ENCODE measurements at regions not wholly inside any gene's neighbourhood (a gene's known extent, or its start where the extent isn't known, plus 50 kb on each side); places are given as distances from the start of the nearest gene placed in this dataset.
A peak's percentile ranks its signal among the peaks of the same experiment; 100 is the strongest.

- no peaks in the 10 kb centered on the region for H3K27me3 ChIP-seq (ENCODE audit: control insufficient read depth in 1 of 2, insufficient read depth in 2 of 2, low read length in 1 of 2)
- WGBS, 2 donors, result 51 to 60% methylated on average over 4 of the region's 4 CpGs
These were observed 686.5 kb upstream of the ADAMTS16 start for GRCh38 chr5:4453655-4454054.

GRCh38 chr5:4479426-4479825 lies 660.7 kb upstream of the ADAMTS16 start:
- no peak for DNase-seq
- Histone ChIP-seq H3K27me3 (ENCODE audit: control insufficient read depth in 1 of 2, insufficient read depth in 2 of 2, low read length in 1 of 2) (no peaks in the 10 kb centered on the region), H3K4me1 (ENCODE audit: control insufficient read depth in 1 of 2, insufficient read depth in 2 of 2, low read length in 2 of 2) (no peaks in the 10 kb centered on the region), H3K27ac (ENCODE audit: low read depth in 1 of 2, low read length in 2 of 2) (no peak overlapping the region), H3K9me3 (ENCODE audit: control insufficient read depth, low read length) (peaks cover 2% of the 10 kb centered on the region), H3K4me3 (ENCODE audit: low read length in 2 of 2) (no peak overlapping the region), H3K36me3 (ENCODE audit: control insufficient read depth in 1 of 2, insufficient read depth in 2 of 2, low read length in 1 of 2) (no peaks in the 10 kb centered on the region)
- intact Hi-C loops (cut with DNase I), result no loop called here
- ATAC-seq (ENCODE audit: low FRiP score), result no peak
- 61 to 64% methylated on average over 3 of the region's 3 CpGs for WGBS, 2 donors

More at GRCh38 chr5:4453655-4454054, 686.5 kb upstream of the ADAMTS16 start:
- H3K4me3 ChIP-seq (ENCODE audit: low read length in 2 of 2), result no peak overlapping the region
- H3K27ac ChIP-seq (ENCODE audit: low read depth in 1 of 2, low read length in 2 of 2), result no peak overlapping the region
- no peaks in the 10 kb centered on the region for H3K36me3 ChIP-seq (ENCODE audit: control insufficient read depth in 1 of 2, insufficient read depth in 2 of 2, low read length in 1 of 2)
- H3K9me3 ChIP-seq (ENCODE audit: control insufficient read depth, low read length), result no peaks in the 10 kb centered on the region
- intact Hi-C loops (cut with DNase I), result no loop called here
- H3K4me1 ChIP-seq (ENCODE audit: control insufficient read depth in 1 of 2, insufficient read depth in 2 of 2, low read length in 2 of 2), result no peaks in the 10 kb centered on the region
- DNase-seq, result no peak
- ATAC-seq (ENCODE audit: low FRiP score), result no peak

GRCh38 chr5:4480528-4481349 lies 659.4 kb upstream of the ADAMTS16 start:
- WGBS, 2 donors, result 37 to 50% methylated on average over 18 of the region's 18 CpGs
- no peak for DNase-seq
- no peaks in the 10 kb centered on the region for H3K27me3 ChIP-seq (ENCODE audit: control insufficient read depth in 1 of 2, insufficient read depth in 2 of 2, low read length in 1 of 2)
- no peak for ATAC-seq (ENCODE audit: low FRiP score)
- peaks cover 2% of the 10 kb centered on the region for H3K9me3 ChIP-seq (ENCODE audit: control insufficient read depth, low read length)
- H3K27ac ChIP-seq (ENCODE audit: low read depth in 1 of 2, low read length in 2 of 2), result no peak overlapping the region
- H3K4me3 ChIP-seq (ENCODE audit: low read length in 2 of 2), result no peak overlapping the region
- H3K4me1 ChIP-seq (ENCODE audit: control insufficient read depth in 1 of 2, insufficient read depth in 2 of 2, low read length in 2 of 2), result no peaks in the 10 kb centered on the region
- H3K36me3 ChIP-seq (ENCODE audit: control insufficient read depth in 1 of 2, insufficient read depth in 2 of 2, low read length in 1 of 2), result no peaks in the 10 kb centered on the region
- intact Hi-C loops (cut with DNase I), result no loop called here

DNA sequence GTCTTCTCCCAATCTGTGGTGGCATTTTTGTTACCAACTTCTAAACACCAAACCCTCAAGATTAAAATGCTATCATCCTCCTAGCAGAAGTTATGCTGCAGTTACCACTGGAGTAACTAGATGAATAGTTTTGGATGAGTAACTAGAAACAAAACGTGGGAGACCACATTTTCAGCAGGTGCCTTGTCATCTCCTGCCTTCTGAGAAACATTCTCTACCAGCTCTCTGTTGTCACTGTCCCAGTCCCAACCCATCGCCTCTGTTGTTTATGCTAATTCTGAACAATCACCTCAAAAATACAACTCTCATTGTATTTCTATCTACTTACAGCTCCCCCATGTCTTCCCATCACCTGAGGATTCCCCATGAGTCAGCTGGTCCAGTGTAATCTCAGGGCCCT lies 652.5 kb upstream of the ADAMTS16 start:
- Histone ChIP-seq H3K36me3 (ENCODE audit: control insufficient read depth in 1 of 2, insufficient read depth in 2 of 2, low read length in 1 of 2) (no peaks in the 10 kb centered on the region), H3K9me3 (ENCODE audit: control insufficient read depth, low read length) (peaks cover 3% of the 10 kb centered on the region), H3K27me3 (ENCODE audit: control insufficient read depth in 1 of 2, insufficient read depth in 2 of 2, low read length in 1 of 2) (no peaks in the 10 kb centered on the region), H3K4me1 (ENCODE audit: control insufficient read depth in 1 of 2, insufficient read depth in 2 of 2, low read length in 2 of 2) (no peaks in the 10 kb centered on the region), H3K27ac (ENCODE audit: low read depth in 1 of 2, low read length in 2 of 2) (no peak overlapping the region), H3K4me3 (ENCODE audit: low read length in 2 of 2) (no peak overlapping the region)
- intact Hi-C loops (cut with DNase I), result no loop called here
- 65 to 66% methylated on average over 2 of the region's 2 CpGs for WGBS, 2 donors
- DNase-seq (no peak), ATAC-seq (ENCODE audit: low FRiP score) (no peak)

- H3K27me3 ChIP-seq (ENCODE audit: control insufficient read depth in 1 of 2, insufficient read depth in 2 of 2, low read length in 1 of 2), result no peaks in the 10 kb centered on the region
- no peaks in the 10 kb centered on the region for H3K9me3 ChIP-seq (ENCODE audit: control insufficient read depth, low read length)
- 28% methylated on average over 31 of the region's 31 CpGs for WGBS, 2 donors
- DNase-seq (no peak), ATAC-seq (ENCODE audit: low FRiP score) (peak; percentile 52)
- intact Hi-C loops (cut with DNase I), result no loop called here
- H3K4me3 ChIP-seq (ENCODE audit: low read length in 2 of 2), result no peak overlapping the region
- no peaks in the 10 kb centered on the region for H3K36me3 ChIP-seq (ENCODE audit: control insufficient read depth in 1 of 2, insufficient read depth in 2 of 2, low read length in 1 of 2)
- no peak overlapping the region for H3K27ac ChIP-seq (ENCODE audit: low read depth in 1 of 2, low read length in 2 of 2)
- H3K4me1 ChIP-seq (ENCODE audit: control insufficient read depth in 1 of 2, insufficient read depth in 2 of 2, low read length in 2 of 2), result no peaks in the 10 kb centered on the region
These were observed 628.0 kb upstream of the ADAMTS16 start for GRCh38 chr5:4511996-4512656.

DNA sequence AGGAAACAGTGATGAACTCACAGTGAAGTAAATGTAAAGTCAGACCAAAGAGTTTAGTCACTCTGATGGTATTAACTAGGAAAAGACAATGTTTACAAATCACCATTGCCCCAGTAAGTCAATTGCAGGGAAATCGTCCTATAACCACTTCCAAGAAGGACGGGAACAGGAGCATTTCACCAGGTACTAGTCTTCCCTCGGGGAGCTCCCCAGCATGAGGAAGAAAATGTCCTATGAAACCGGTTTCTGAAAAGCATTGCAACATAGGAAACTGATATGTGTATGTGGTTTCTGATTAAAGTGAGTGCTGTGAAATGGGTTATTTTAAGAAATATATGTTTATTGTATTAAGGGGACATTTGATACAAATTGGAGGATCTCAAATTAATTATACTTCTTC lies 626.7 kb upstream of the ADAMTS16 start:
- Histone ChIP-seq H3K36me3 (ENCODE audit: control insufficient read depth in 1 of 2, insufficient read depth in 2 of 2, low read length in 1 of 2) (no peaks in the 10 kb centered on the region), H3K27me3 (ENCODE audit: control insufficient read depth in 1 of 2, insufficient read depth in 2 of 2, low read length in 1 of 2) (no peaks in the 10 kb centered on the region), H3K9me3 (ENCODE audit: control insufficient read depth, low read length) (no peaks in the 10 kb centered on the region), H3K4me1 (ENCODE audit: control insufficient read depth in 1 of 2, insufficient read depth in 2 of 2, low read length in 2 of 2) (no peaks in the 10 kb centered on the region), H3K27ac (ENCODE audit: low read depth in 1 of 2, low read length in 2 of 2) (no peak overlapping the region), H3K4me3 (ENCODE audit: low read length in 2 of 2) (no peak overlapping the region)
- ATAC-seq (ENCODE audit: low FRiP score) (no peak), DNase-seq (no peak)
- WGBS, 2 donors, result 58 to 59% methylated on average over 4 of the region's 4 CpGs
- intact Hi-C loops (cut with DNase I), result no loop called here

DNA sequence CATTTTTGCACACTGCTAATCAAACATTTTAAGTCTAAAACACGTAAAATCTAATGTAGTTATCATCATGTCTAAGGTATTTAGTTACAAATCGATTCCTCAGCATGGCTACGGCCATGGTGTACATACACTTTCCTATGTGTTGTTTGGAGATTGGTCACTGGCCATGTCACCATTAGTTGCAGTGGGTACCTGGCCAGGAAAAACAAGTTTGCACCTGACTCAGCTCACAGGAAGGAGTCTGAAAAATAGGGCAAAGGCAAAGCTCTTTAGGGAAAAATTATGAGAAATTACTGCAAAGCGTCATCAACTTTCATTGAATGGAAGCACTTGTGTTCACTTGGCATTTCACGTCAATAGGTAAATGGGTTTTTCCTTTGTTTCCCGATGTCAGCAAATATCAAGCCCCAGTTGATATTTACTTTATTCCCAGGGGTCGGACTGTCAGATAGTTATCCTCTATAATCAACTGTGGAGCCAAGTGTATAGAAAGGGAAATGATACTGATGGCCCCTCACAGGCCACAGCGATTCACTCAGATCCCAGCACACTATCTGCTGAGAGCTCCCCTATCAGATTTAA lies 626.0 kb upstream of the ADAMTS16 start:
- DNase-seq (no peak), ATAC-seq (ENCODE audit: low FRiP score) (no peak)
- Histone ChIP-seq H3K9me3 (ENCODE audit: control insufficient read depth, low read length) (no peaks in the 10 kb centered on the region), H3K4me3 (ENCODE audit: low read length in 2 of 2) (no peak overlapping the region), H3K36me3 (ENCODE audit: control insufficient read depth in 1 of 2, insufficient read depth in 2 of 2, low read length in 1 of 2) (no peaks in the 10 kb centered on the region), H3K4me1 (ENCODE audit: control insufficient read depth in 1 of 2, insufficient read depth in 2 of 2, low read length in 2 of 2) (no peaks in the 10 kb centered on the region), H3K27ac (ENCODE audit: low read depth in 1 of 2, low read length in 2 of 2) (no peak overlapping the region), H3K27me3 (ENCODE audit: control insufficient read depth in 1 of 2, insufficient read depth in 2 of 2, low read length in 1 of 2) (no peaks in the 10 kb centered on the region)
- intact Hi-C loops (cut with DNase I), result no loop called here
- 71 to 76% methylated on average over 8 of the region's 8 CpGs for WGBS, 2 donors

DNA sequence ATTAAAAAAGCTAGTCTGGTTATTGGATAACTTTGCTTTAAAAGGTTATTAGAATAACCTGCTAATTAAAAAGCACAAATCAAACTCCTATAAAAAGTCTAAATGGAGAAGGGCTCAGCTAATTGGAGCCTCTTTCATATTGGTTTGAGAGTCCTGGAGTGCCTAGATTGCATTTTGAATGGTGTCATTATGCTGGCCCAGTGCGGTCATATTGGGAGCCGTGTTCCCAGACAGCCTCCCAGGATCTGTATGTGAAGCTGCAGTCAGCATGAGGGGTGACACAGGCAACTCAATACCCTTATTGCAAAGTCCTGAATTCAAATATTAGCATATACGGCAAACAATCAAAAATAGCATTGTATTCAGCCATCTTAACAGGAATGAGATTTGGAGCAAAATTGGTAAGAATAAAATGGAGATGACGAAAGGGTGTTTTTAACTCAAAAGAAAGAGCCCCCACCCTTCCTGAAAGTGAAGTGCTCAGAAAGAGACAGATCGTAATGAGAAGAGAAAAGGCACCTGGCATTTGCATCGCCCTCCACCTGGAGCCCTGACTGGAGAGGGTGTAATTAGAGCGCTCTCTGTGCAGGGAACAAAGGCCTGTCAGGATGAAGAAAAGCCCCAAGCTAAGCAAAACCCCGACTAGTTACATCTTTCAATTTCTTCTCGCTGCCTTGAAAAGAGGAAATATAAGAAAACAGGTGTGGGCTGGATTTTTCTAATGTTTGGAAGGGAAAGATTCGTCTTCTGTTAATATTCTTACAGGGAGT lies 621.0 kb upstream of the ADAMTS16 start:
- intact Hi-C loops (cut with DNase I), result no loop called here
- 76 to 79% methylated on average over 10 of the region's 10 CpGs for WGBS, 2 donors
- Histone ChIP-seq H3K27ac (ENCODE audit: low read depth in 1 of 2, low read length in 2 of 2) (no peak overlapping the region), H3K36me3 (ENCODE audit: control insufficient read depth in 1 of 2, insufficient read depth in 2 of 2, low read length in 1 of 2) (no peaks in the 10 kb centered on the region), H3K9me3 (ENCODE audit: control insufficient read depth, low read length) (no peaks in the 10 kb centered on the region), H3K27me3 (ENCODE audit: control insufficient read depth in 1 of 2, insufficient read depth in 2 of 2, low read length in 1 of 2) (no peaks in the 10 kb centered on the region), H3K4me3 (ENCODE audit: low read length in 2 of 2) (no peak overlapping the region), H3K4me1 (ENCODE audit: control insufficient read depth in 1 of 2, insufficient read depth in 2 of 2, low read length in 2 of 2) (no peaks in the 10 kb centered on the region)
- DNase-seq (no peak), ATAC-seq (ENCODE audit: low FRiP score) (no peak)
